SKM-1 treated with dmso at 0.1 percent for 144 hours (cell line): ENCODE measurements at regions not wholly inside any gene's neighbourhood (a gene's known extent, or its start where the extent isn't known, plus 50 kb on each side); places are given as distances from the start of the nearest gene placed in this dataset.
"Not testable (repeated sequence)": the region's sequence is repeated elsewhere in the genome, so short reads cannot be mapped to it uniquely, and the experiment has no call there.

ENCODE experiments used
- DNase-seq: peaks from one replicate; lab custom pipeline; 2025; ENCODE audit not compliant: unreplicated experiment; lab: John Stamatoyannopoulos, UW

DNA sequence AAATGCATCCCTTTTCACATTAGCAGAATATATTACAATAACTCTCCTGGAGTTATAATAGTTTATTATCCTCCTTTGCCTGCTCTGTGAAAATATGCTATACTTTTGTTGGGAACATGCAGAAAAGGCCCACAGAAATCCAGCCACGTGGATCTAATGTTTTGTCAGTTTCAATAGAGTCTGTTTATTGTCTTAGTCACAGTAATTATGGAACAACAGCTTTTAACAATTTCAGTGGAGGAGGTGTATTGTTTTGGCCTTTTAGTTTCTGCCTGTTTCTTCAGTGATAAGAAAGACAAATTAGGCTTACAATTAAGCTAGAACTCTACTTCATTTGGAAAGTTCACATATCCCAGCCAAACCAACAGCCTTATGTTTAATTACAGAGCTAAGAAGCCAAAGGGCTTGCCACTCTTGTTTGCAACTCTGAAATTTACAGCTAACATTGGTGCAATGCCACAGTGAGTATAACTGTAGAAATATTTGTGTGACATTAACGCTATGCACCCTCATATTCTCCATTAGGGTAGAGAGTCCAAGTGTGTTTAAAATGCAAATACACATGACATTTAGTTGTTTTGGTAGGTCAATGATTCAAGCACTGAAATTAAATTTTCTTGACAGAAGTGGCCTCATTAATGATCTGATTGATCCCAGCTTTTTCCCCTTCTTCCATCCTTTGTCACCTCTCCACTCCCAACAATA is 175.8 kb downstream of the USP46 start:
- DNase-seq: no peak

DNA sequence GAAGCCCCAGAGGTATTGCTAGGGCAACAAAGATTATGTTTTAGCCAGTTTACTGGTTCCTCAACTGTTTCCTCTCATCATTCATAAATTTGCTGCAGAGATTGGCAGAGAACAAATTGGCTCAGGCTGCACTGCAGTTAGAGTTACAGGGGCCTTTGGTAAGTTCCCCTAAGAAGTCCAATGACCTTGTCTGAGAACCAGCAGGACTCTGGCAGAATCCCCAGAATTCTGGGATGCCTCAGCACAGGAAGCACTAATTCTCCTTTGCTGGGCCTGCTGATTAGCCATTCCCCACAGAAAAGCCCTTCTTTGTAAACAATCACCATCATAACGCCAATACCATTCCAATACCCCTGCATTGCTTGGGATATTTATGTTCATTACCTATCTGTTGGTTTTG is 151.3 kb downstream of the USP46 start:
- no peak for DNase-seq

DNA sequence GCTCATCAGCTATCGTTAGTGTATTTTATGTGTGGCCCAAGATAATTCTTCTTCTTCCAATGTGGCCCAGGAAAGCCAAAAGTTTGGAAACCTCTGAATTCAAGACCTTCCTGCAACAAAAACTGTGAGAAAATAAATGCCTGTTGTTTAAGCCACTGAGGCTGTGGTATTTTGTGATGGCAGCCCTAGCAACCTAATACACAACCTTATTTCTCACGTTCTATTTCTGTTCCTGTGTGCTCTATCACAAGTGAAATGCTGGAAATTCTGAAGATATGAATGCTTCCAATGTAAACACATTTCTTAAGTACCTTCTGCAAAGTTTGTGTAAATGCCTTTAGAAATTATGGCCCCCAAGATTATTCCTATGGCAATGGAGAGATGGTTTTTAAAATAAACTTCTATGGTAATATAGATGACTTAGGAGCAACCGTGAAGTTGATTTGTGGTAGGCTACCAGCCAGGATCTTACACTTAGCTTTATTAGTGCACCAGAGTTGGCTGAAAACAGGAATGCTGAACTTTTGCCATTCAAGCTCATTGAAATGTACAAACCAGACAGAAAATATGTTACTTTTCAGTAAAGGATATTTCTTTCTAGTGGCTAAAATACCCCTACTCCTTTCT is 148.0 kb downstream of the USP46 start:
- no peak for DNase-seq

DNA sequence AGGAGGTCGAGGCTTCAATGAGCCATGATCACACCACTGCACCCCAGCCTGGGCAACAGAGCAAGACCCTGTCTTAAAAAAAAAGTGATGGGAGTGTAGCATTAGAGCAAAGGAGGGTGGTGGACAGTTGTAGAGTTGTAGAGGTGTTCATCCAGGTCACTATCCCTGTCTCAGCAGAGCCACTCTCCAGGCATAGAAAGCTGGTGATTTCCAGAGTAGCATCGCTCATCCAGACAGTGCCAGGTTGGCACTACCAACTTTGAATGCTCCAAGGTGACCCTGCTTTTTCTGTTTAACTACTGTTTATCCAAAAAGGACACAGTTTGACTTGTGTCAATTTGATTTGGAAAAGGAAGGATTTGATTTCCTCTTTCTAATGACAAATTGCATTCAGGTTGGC is 147.3 kb downstream of the USP46 start:
- no peak for DNase-seq

DNA sequence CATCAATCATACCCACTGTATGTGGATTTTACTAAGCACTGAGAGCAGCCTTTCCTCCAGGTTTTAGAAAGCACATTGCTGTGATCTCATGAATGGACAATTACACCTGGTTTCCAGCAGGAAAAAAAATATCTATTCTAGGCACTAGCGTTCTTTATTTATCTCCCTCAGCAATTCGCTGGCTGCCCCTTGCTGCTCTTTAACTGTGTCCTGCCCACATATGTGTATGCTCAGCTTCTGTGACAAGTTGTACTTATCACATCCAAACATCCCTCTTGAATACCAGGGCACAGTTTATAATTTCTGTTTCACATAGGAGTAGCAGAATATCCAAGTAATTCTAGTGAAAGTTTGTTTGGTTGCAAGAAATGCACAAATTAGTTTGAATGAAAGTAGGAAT is 146.8 kb downstream of the USP46 start:
- no peak for DNase-seq

- not testable (repeated sequence) for DNase-seq
Observed at GRCh38 chr4:52522093-52522492, 137.0 kb downstream of the USP46 start.

DNA sequence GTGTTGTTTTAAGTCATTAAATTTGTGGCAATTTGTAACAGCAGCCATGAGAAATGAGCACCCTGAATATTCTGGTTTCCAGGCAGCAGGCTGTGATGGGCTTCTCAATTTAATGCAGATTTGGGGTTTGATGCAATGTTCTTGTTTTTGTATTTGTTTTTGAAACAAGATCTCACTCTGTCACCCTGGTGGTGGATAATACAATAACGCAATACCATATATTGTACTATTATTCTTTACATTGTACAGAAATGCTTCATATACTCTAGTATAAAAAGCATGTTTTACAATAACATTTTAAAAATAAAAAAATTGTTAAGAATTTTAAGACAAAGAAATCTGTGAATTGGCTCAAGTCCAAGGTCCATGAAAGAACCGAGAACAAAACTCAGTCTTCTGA is 129.1 kb downstream of the USP46 start:
- no peak for DNase-seq

GRCh38 chr4:52535793-52536192 is 123.3 kb downstream of the USP46 start:
- no peak for DNase-seq
